A549 (cell line): ENCODE measurements at regions not wholly inside any gene's neighbourhood (a gene's known extent, or its start where the extent isn't known, plus 50 kb on each side); places are given as distances from the start of the nearest gene placed in this dataset.

Experiments used
- BHLHE40 ChIP-seq: IDR thresholded peaks from 2 replicates; pipeline ENCODE4 v1.6.1; 2012; ENCODE audit warnings: low read depth, low read length, inconsistent platforms
- CHD4 ChIP-seq: fragments of 200-600 bp; sonication (generic); IDR thresholded peaks from 2 replicates; pipeline ENCODE4 v1.6.1; 2016; ENCODE audit warnings: antibody characterized with exemption, mild to moderate bottlenecking, borderline replicate concordance
- CTCF ChIP-seq: fragments of >200 bp; sonication (Bioruptor Twin); formaldehyde crosslinking; IDR thresholded peaks from 3 replicates; pipeline ENCODE4 v1.5.1; 2016
- EP300 ChIP-seq, 2 experiments: fragments of >200 bp; sonication (Bioruptor Twin); formaldehyde crosslinking; IDR thresholded peaks; 2 replicates in 1 of 2; 3 replicates in 1 of 2; pipeline ENCODE4 v1.6.1; 2016 to 2017
- KDM1A ChIP-seq: fragments of 200-600 bp; sonication (generic); IDR thresholded peaks from 2 replicates; pipeline ENCODE4 v1.6.1; 2016; ENCODE audit warnings: low read depth, mild to moderate bottlenecking
- MAZ ChIP-seq: fragments of 150-350 bp; IDR thresholded peaks from 2 replicates; pipeline ENCODE4 v1.6.1; 2014; ENCODE audit warnings: antibody characterized with exemption, low read depth, low read length, borderline replicate concordance
- POLR2A ChIP-seq: IDR thresholded peaks from 2 replicates; pipeline ENCODE4 v1.6.1; 2012; ENCODE audit warnings: mild to moderate bottlenecking, low read length
- RNF2 ChIP-seq: fragments of 200-600 bp; sonication (generic); IDR thresholded peaks from 2 replicates; pipeline ENCODE4 v1.6.1; 2016; ENCODE audit warnings: low read depth, mild to moderate bottlenecking, antibody characterized with exemption, moderate library complexity, borderline replicate concordance
- ZFP36 ChIP-seq: fragments of 450-650 bp; IDR thresholded peaks from 2 replicates; pipeline ENCODE4 v1.6.1; 2014; ENCODE audit warnings: borderline replicate concordance; ENCODE audit not compliant: partially characterized antibody
- TF ChIP-seq, protein P1 (sequence below): IDR thresholded peaks from 2 replicates; pipeline ENCODE4 v1.6.1; 2012; ENCODE audit warnings: low read depth, borderline replicate concordance

- no peak for TF ChIP-seq CTCF
- TF ChIP-seq BHLHE40, result no peak
- no peak for TF ChIP-seq ZFP36
- no peak for TF ChIP-seq CHD4
- TF ChIP-seq EP300 (IDR thresholded peaks at IDR 0.05), result no peak
- no peak for TF ChIP-seq RNF2
- no peak for TF ChIP-seq POLR2A
- TF ChIP-seq MAZ, result no peak
- no peak for TF ChIP-seq KDM1A
- TF ChIP-seq, protein P1, sequence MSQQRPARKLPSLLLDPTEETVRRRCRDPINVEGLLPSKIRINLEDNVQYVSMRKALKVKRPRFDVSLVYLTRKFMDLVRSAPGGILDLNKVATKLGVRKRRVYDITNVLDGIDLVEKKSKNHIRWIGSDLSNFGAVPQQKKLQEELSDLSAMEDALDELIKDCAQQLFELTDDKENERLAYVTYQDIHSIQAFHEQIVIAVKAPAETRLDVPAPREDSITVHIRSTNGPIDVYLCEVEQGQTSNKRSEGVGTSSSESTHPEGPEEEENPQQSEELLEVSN, result no peak
Measured at GRCh38 chr2:215671244-215671643, 235.4 kb upstream of the FN1 start.
